ENCODE measurements at regions not wholly inside any gene's neighbourhood (a gene's known extent, or its start where the extent isn't known, plus 50 kb on each side); places are given as distances from the start of the nearest gene placed in this dataset.
A peak's percentile ranks its signal among the peaks of the same experiment; 100 is the strongest.

- no peak overlapping the region for H4K5ac ChIP-seq (ENCODE audit: insufficient read length, low read depth, low read length)
- no peak overlapping the region for H4K8ac ChIP-seq (ENCODE audit: extremely low read depth, insufficient read depth, low read length)
- peak overlapping the region; percentile 37; the same call in 1 of the 2 replicates for H2BK5ac ChIP-seq (ENCODE audit: low read depth, low read length)
- H3K9me3 ChIP-seq (ENCODE audit: insufficient read depth in 2 of 2, low read depth in 1 of 2, low read length in 1 of 2): peaks cover 12 to 14% of the 10 kb centered on the region in 2 experiments; a peak in 2 of 4 replicates
- no peaks in the 10 kb centered on the region for H3K79me2 ChIP-seq (ENCODE audit: control insufficient read depth in 1 of 2, insufficient read depth in 2 of 2, low read length in 2 of 2)
- peaks cover 2 to 5% (median 4%) of the 10 kb centered on the region in 4 experiments; a peak in 4 of 7 replicates for H3K4me1 ChIP-seq (replicated peaks in 1 of 4; ENCODE audit: control insufficient read depth in 3 of 4, insufficient read depth in 4 of 4, low read length in 3 of 4)
- H3K4me3 ChIP-seq (ENCODE audit: extremely low read depth in 1 of 4, insufficient read depth in 2 of 4, low read depth in 3 of 4, low read length in 4 of 4): no peak overlapping the region
- no peaks in the 10 kb centered on the region; a peak in 1 of 7 replicates for H3K27me3 ChIP-seq (replicated peaks in 1 of 4; ENCODE audit: control insufficient read depth in 3 of 4, extremely low read depth in 1 of 4, insufficient read depth in 3 of 4, low read length in 3 of 4)
- H3K14ac ChIP-seq (ENCODE audit: insufficient read length): no peak overlapping the region
- peaks cover 0 to 3% (median 1%) of the 10 kb centered on the region in 4 experiments; a peak in 1 of 8 replicates for H3K36me3 ChIP-seq (ENCODE audit: control insufficient read depth in 2 of 4, insufficient read depth in 4 of 4, low read length in 3 of 4)
- no peak overlapping the region for H3K4me2 ChIP-seq (ENCODE audit: insufficient read depth in 1 of 2, low read depth in 2 of 2, low read length in 2 of 2)
- H2BK12ac ChIP-seq (ENCODE audit: low read depth, low read length): peak overlapping the region; percentile 42; the same call in 1 of the 2 replicates
- H3K4ac ChIP-seq (replicated peaks; ENCODE audit: insufficient read length, low read depth, low read length): no peak overlapping the region
- no peaks in the 10 kb centered on the region for H3K79me1 ChIP-seq (ENCODE audit: low read depth, low read length)
- no peak overlapping the region for H3K18ac ChIP-seq (ENCODE audit: extremely low read depth, low read length)
- no peak overlapping the region for H2AFZ ChIP-seq (ENCODE audit: low read length)
- no peak overlapping the region for H2BK120ac ChIP-seq (replicated peaks; ENCODE audit: low read depth, low read length)
- H2BK15ac ChIP-seq (ENCODE audit: low read length): 0 out of 2 replicates have a peak overlapping the region, but pooled peaks have one; percentile 36
- WGBS, 2 experiments (ENCODE audit: extremely low coverage in 1 of 2, insufficient coverage in 1 of 2, insufficient read length in 1 of 2, insufficient replicate concordance in 2 of 2, low coverage in 1 of 2, low lambda C conversion rate in 2 of 2, missing lambda C conversion rate in 1 of 2): 85% methylated on average over 9 of the region's 9 CpGs; no CpG with 5 or more reads in 1 of the 2 experiments
- no peaks in the 10 kb centered on the region for H3K23me2 ChIP-seq (ENCODE audit: low read depth, low read length)
- H3K9ac ChIP-seq (replicated peaks in 1 of 4; ENCODE audit: extremely low read depth in 1 of 4, low read depth in 3 of 4, low read length in 3 of 4): no peak overlapping the region
- POLR2A ChIA-PET (ENCODE audit: partially characterized antibody): no interaction called here
- no peak for FAIRE-seq
- 0 out of 2 replicates have a peak overlapping the region, but pooled peaks have one; percentile 76 for H2BK20ac ChIP-seq (ENCODE audit: low read length)
- no peak for DNase-seq (ENCODE audit: low read depth in 1 of 2, low spot score in 2 of 2)
- no peak overlapping the region for H3K27ac ChIP-seq (ENCODE audit: low read depth, low read length)
- H4K20me1 ChIP-seq (replicated peaks in 1 of 2; ENCODE audit: control insufficient read depth in 1 of 2, insufficient read depth in 2 of 2, low read length in 2 of 2): no peaks in the 10 kb centered on the region
- no peak overlapping the region for H3K23ac ChIP-seq (ENCODE audit: insufficient read length)
- no peak overlapping the region for H2AK5ac ChIP-seq (ENCODE audit: low read depth, low read length)
- no peak overlapping the region for H4K91ac ChIP-seq (replicated peaks; ENCODE audit: insufficient read length, low read length)
- CTCF ChIA-PET (ENCODE audit: partially characterized antibody): interaction anchor here (1.2 to 2.0 kb wide), 4 partner anchors 11 to 78 kb away, joined by 3 to 7 read pairs (median 4); no protein-coding TSS in a partner anchor
- no peak overlapping the region for H3K56ac ChIP-seq (replicated peaks; ENCODE audit: insufficient read length, low read depth, low read length)
- TF ChIP-seq RNF2 (IDR thresholded peaks at IDR 0.05; ENCODE audit: borderline replicate concordance, low read depth, low read length, missing control alignments, poor library complexity, severe bottlenecking): no peak
- no peak for TF ChIP-seq NANOG (IDR thresholded peaks at IDR 0.05; ENCODE audit: insufficient read depth, low read depth, low read length, poor library complexity, severe bottlenecking)
- no peak for TF ChIP-seq RFX5 (IDR thresholded peaks at IDR 0.05; ENCODE audit: borderline replicate concordance, low read depth, low read length)
- TF ChIP-seq POU5F1 (IDR thresholded peaks at IDR 0.05; ENCODE audit: low read depth, low read length): no peak
- TF ChIP-seq CREB1 (IDR thresholded peaks at IDR 0.05): no peak
- TF ChIP-seq SRF (IDR thresholded peaks at IDR 0.05; ENCODE audit: low read depth, low read length): no peak
- no peak for TF ChIP-seq SIN3A (conservative IDR thresholded peaks at IDR 0.05 in 1 of 2, IDR thresholded peaks at IDR 0.05 in 1 of 2; ENCODE audit: low read depth in 1 of 2, low read length in 2 of 2)
- no peak for TF ChIP-seq TBP (IDR thresholded peaks at IDR 0.05; ENCODE audit: low read depth, low read length)
- TF ChIP-seq CTCF (IDR thresholded peaks at IDR 0.05; ENCODE audit: control extremely low read depth in 1 of 3, insufficient read depth in 1 of 3, low read depth in 1 of 3, low read length in 3 of 3): no peak
Measured at GRCh38 chr14:61110316-61111082, 129.5 kb downstream of the SLC38A6 start.
